A673 (cell line): ENCODE measurements at regions not wholly inside any gene's neighbourhood (a gene's known extent, or its start where the extent isn't known, plus 50 kb on each side); places are given as distances from the start of the nearest gene placed in this dataset.

Source experiments
- BruUV-seq: library from RNA; stranded (reverse); fragments of 400-500 nt; replicated peaks from 2 replicates; lab custom pipeline; 2021; lab: Mats Ljungman, UMichigan
- CTCF ChIA-PET: fragments of 300-600 bp; sonication (Branson Sonifier 250); formaldehyde crosslinking; loops from one replicate; lab custom pipeline; 2022; ENCODE audit warnings: antibody characterized with exemption; lab: Charles Lee
- POLR2A ChIA-PET: fragments of 300-600 bp; sonication (Branson Sonifier 250); formaldehyde crosslinking; loops from one replicate; lab custom pipeline; 2022; ENCODE audit warnings: antibody characterized with exemption; ENCODE audit not compliant: low non-redundant PET; lab: Charles Lee
- DNase-seq: peaks from one replicate; pipeline ENCODE4 v3.0.0-alpha.2; 2015; ENCODE audit warnings: low spot score
- H3K27ac ChIP-seq: fragments of 200-600 bp; sonication (generic); 2 replicates; pipeline ENCODE4 v1.5.1; 2016; ENCODE audit warnings: mixed run types, low read depth, mild to moderate bottlenecking, mixed read lengths, antibody characterized with exemption, low read length; ENCODE audit not compliant: poor library complexity, severe bottlenecking
- H3K27me3 ChIP-seq: fragments of 200-600 bp; sonication (generic); replicated peaks from 2 replicates; pipeline ENCODE4 v1.6.1; 2017; ENCODE audit warnings: mixed run types, low read depth, mild to moderate bottlenecking, mixed read lengths, antibody characterized with exemption, low read length; ENCODE audit not compliant: insufficient read depth, poor library complexity
- H3K36me3 ChIP-seq: fragments of 200-600 bp; sonication (generic); 2 replicates; pipeline ENCODE4 v1.6.1; 2016; ENCODE audit warnings: mixed run types, mild to moderate bottlenecking, mixed read lengths, antibody characterized with exemption, low read length; ENCODE audit not compliant: insufficient read depth, poor library complexity, severe bottlenecking
- H3K4me1 ChIP-seq: fragments of 200-600 bp; sonication (generic); 2 replicates; pipeline ENCODE4 v1.6.1; 2017; ENCODE audit warnings: mixed run types, mild to moderate bottlenecking, mixed read lengths, antibody characterized with exemption, low read length; ENCODE audit not compliant: insufficient read depth, poor library complexity, severe bottlenecking
- H3K4me3 ChIP-seq: fragments of 200-600 bp; sonication (generic); 2 replicates; pipeline ENCODE4 v1.5.1; 2016; ENCODE audit warnings: low read depth, mixed run types, mild to moderate bottlenecking, mixed read lengths, low read length; ENCODE audit not compliant: poor library complexity, severe bottlenecking
- H3K9me3 ChIP-seq: fragments of 200-600 bp; sonication (generic); 2 replicates; pipeline ENCODE4 v1.6.1; 2016; ENCODE audit warnings: mixed run types, low read depth, mild to moderate bottlenecking, mixed read lengths, antibody characterized with exemption, low read length; ENCODE audit not compliant: poor library complexity, severe bottlenecking
- EZH2 ChIP-seq: fragments of 200-600 bp; sonication (generic); IDR thresholded peaks from 2 replicates; pipeline ENCODE4 v1.6.1; 2017; ENCODE audit warnings: borderline replicate concordance, low read depth, mild to moderate bottlenecking, mixed read lengths, antibody characterized with exemption, low read length; ENCODE audit not compliant: poor library complexity, severe bottlenecking
- intact Hi-C: fragments of 100-400 bp; cut with micrococcal nuclease; formaldehyde crosslinking; loops from one replicate; pipeline ENCODE4 v1.10.0; 2022; ENCODE audit not compliant: unreplicated experiment
- TF ChIP-seq, protein P1 (sequence below): fragments of 300-800, 200-600 bp; sonication (generic); conservative IDR thresholded peaks from 2 replicates; pipeline ENCODE4 v1.5.1; 2017; ENCODE audit warnings: low read depth, mild to moderate bottlenecking, antibody characterized with exemption, low read length, moderate library complexity, mixed read lengths

DNA sequence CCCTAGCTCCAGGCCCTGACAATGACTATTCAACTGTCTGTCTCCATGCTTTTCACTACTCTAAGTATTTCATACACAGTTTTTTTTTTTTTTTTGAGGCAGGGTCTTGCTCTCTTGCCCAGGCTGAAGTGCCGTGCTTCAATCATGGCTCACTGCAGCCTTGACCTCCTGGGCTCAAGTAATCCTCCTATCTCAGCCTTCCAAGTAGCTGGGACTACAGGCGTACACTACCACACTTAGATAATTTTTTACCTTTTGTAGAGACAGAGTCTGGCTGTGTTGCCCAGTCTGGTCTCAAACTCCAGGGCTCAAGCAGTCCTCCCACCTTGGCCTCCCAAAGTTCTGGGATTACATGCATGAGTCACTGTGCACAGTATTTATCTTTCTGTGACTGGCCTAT is 815.4 kb downstream of the DACH1 start:
- ChIA-PET POLR2A (no interaction called here), CTCF (no interaction called here)
- intact Hi-C loops = no loop called here

DNA sequence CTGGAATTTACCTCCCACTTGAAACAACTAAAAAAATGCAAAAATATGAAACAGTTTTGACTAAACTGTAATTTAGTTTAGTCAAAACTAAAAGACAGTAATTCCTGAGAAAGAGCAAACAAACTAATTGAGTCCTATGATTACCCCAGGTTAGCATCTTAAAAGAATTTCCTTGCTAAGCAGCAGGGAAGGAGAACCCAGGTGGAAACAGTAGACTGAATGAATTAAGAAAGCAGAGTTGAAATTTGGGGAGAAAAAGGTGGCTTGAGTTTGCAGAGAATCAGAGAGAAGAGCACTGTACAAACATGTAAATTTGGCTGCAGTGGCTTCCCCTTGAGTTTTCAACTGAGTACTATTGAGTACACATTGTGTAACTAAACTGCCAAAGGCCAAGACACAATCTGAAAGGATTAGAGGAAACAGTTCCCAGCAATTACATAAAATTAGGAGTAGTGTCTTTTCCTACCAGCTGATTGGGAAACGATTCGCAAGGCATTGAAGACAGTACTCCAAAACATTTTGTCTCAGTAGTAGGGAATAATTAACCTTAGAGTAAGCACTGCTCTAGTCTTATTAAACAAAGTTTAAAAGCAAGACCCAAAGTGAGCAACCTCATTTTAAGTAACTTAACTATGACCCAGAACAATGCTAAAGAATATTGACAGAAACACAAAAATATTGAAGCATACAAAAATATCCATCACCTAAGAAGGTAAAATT is 820.5 kb downstream of the DACH1 start:
- TF ChIP-seq EZH2 = no peak
- TF ChIP-seq, protein P1, sequence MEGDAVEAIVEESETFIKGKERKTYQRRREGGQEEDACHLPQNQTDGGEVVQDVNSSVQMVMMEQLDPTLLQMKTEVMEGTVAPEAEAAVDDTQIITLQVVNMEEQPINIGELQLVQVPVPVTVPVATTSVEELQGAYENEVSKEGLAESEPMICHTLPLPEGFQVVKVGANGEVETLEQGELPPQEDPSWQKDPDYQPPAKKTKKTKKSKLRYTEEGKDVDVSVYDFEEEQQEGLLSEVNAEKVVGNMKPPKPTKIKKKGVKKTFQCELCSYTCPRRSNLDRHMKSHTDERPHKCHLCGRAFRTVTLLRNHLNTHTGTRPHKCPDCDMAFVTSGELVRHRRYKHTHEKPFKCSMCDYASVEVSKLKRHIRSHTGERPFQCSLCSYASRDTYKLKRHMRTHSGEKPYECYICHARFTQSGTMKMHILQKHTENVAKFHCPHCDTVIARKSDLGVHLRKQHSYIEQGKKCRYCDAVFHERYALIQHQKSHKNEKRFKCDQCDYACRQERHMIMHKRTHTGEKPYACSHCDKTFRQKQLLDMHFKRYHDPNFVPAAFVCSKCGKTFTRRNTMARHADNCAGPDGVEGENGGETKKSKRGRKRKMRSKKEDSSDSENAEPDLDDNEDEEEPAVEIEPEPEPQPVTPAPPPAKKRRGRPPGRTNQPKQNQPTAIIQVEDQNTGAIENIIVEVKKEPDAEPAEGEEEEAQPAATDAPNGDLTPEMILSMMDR = no peak
- ChIA-PET CTCF (no interaction called here), POLR2A (no interaction called here)
- no peaks in the 10 kb centered on the region for H3K36me3 ChIP-seq
- no TSS peak for BruUV-seq
- no peak overlapping the region for H3K4me3 ChIP-seq
- no peaks in the 10 kb centered on the region for H3K4me1 ChIP-seq
- DNase-seq = no peak
- no peak overlapping the region for H3K27ac ChIP-seq
- H3K27me3 ChIP-seq = peaks cover 16% of the 10 kb centered on the region
- intact Hi-C loops = no loop called here
- no peaks in the 10 kb centered on the region for H3K9me3 ChIP-seq

More for the DNA sequence above, 815.4 kb downstream of the DACH1 start:
- Histone ChIP-seq H3K9me3 (no peaks in the 10 kb centered on the region), H3K27ac (no peak overlapping the region), H3K4me3 (no peak overlapping the region), H3K36me3 (no peaks in the 10 kb centered on the region), H3K4me1 (no peaks in the 10 kb centered on the region), H3K27me3 (peaks cover 9% of the 10 kb centered on the region)
- TF ChIP-seq, protein P1 = no peak
- TF ChIP-seq EZH2 = no peak
- DNase-seq = no peak
- no TSS peak for BruUV-seq

DNA sequence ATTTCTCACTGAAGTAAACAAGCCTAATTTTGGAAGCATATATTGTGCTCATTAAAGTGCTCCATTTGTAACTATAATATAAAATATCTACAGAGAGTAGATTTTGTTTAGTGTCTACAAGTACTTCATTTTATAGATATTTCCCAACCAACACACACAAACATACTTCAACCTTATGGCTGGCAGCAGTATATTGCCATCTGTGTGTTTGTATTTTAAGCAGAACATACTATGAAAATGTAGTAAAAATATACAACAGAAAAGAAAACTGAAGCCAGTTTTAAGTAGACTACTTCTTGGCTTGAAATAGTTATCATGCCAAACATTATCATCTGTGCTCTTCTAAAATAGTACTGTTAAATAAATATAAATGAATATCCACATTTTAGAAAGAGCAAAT is 821.9 kb downstream of the DACH1 start:
- H3K9me3 ChIP-seq = no peaks in the 10 kb centered on the region
- TF ChIP-seq EZH2 = no peak
- TF ChIP-seq, protein P1 = no peak
- ChIA-PET POLR2A (no interaction called here), CTCF (no interaction called here)
- peaks cover 13% of the 10 kb centered on the region for H3K27me3 ChIP-seq
- no TSS peak for BruUV-seq
- no peaks in the 10 kb centered on the region for H3K4me1 ChIP-seq
- intact Hi-C loops = no loop called here
- DNase-seq = no peak
- no peak overlapping the region for H3K4me3 ChIP-seq
- H3K27ac ChIP-seq = no peak overlapping the region
- no peaks in the 10 kb centered on the region for H3K36me3 ChIP-seq
